ENCODE measurements at regions not wholly inside any gene's neighbourhood (a gene's known extent, or its start where the extent isn't known, plus 50 kb on each side); places are given as distances from the start of the nearest gene placed in this dataset.

- H2AFZ ChIP-seq (ENCODE audit: insufficient read depth, low read depth, low read length, poor library complexity, severe bottlenecking) = no peak overlapping the region
- peaks cover 11% of the 10 kb centered on the region for H3K4me1 Mint-ChIP-seq
- H3K9me3 Mint-ChIP-seq (ENCODE audit: insufficient read depth) = no peaks in the 10 kb centered on the region
- H3K9me3 ChIP-seq (ENCODE audit: control extremely low read depth in 1 of 3, control insufficient read depth in 2 of 3, insufficient read depth in 1 of 3, low read length in 2 of 3) = no peaks in the 10 kb centered on the region
- no peaks in the 10 kb centered on the region for H4K20me1 ChIP-seq (ENCODE audit: control insufficient read depth, insufficient read depth, low read length, poor library complexity, severe bottlenecking)
- peaks cover 0 to 8% of the 10 kb centered on the region in 2 donors for H3K4me1 ChIP-seq (ENCODE audit: control insufficient read depth in 2 of 2, insufficient read depth in 2 of 2, low read length in 2 of 2)
- 91% methylated on average over 2 of the region's 2 CpGs for WGBS (ENCODE audit: insufficient coverage)
- ChIA-PET CTCF (interaction anchor here (0.5 to 2.9 kb wide), 3 partner anchors 71 to 272 kb away, joined by 4 to 14 read pairs (median 4); no protein-coding TSS in a partner anchor), POLR2A (no interaction called here)
- no peak overlapping the region for H3K4me2 ChIP-seq (replicated peaks; ENCODE audit: low read depth, low read length, poor library complexity, severe bottlenecking)
- no peak overlapping the region for H3K27ac Mint-ChIP-seq
- H3K27ac ChIP-seq (ENCODE audit: low read length in 2 of 2) = no peak overlapping the region
- H3K4me3 ChIP-seq (ENCODE audit: control extremely low read depth in 1 of 5, extremely low read depth in 1 of 5, insufficient read depth in 1 of 5, low read depth in 2 of 5, low read length in 4 of 5) = no peak overlapping the region
- no peaks in the 10 kb centered on the region for H3K79me2 ChIP-seq (ENCODE audit: control insufficient read depth, insufficient read depth, low read length)
- DNase-seq = no peak
- no peak for TF ChIP-seq EZH2 (IDR thresholded peaks at IDR 0.05; ENCODE audit: borderline replicate concordance, insufficient read depth, low read depth, low read length, poor library complexity, severe bottlenecking)
- TF ChIP-seq CTCF (IDR thresholded peaks at IDR 0.05) = no peak
- peaks cover 0 to 8% (median 1%) of the 10 kb centered on the region in 4 experiments for H3K27me3 ChIP-seq (replicated peaks in 1 of 4; ENCODE audit: control extremely low read depth in 1 of 4, control insufficient read depth in 3 of 4, insufficient read depth in 4 of 4, low read length in 3 of 4)
- peaks cover 12% of the 10 kb centered on the region for H3K27me3 Mint-ChIP-seq
- H3K9ac ChIP-seq (ENCODE audit: low read length) = no peak overlapping the region
- H3K36me3 ChIP-seq (replicated peaks in 1 of 2; ENCODE audit: control extremely low read depth in 1 of 2, control insufficient read depth in 1 of 2, extremely low read depth in 1 of 2, insufficient read depth in 2 of 2, low read length in 1 of 2) = no peaks in the 10 kb centered on the region
- intact Hi-C loops (cut with micrococcal nuclease) = loop anchor here (5.0 kb wide), 2 partner anchors 274 to 854 kb away; no protein-coding TSS in a partner anchor
- no peak for ATAC-seq (ENCODE audit: low read depth)
- no peak overlapping the region for H3K4me3 Mint-ChIP-seq
Observed at GRCh38 chr10:22846294-22846693, 81.6 kb upstream of the ARMC3 start.

- POLR2A ChIA-PET = no interaction called here
- CTCF ChIA-PET = no interaction called here
- Mint-ChIP-seq H3K9me3 (ENCODE audit: insufficient read depth) (no peaks in the 10 kb centered on the region), H3K4me1 (no peaks in the 10 kb centered on the region), H3K4me3 (no peak overlapping the region), H3K27me3 (peaks cover 8% of the 10 kb centered on the region), H3K27ac (no peak overlapping the region)
- intact Hi-C loops (cut with micrococcal nuclease) = no loop called here
- Histone ChIP-seq H3K9ac (ENCODE audit: low read length) (no peak overlapping the region), H3K27me3 (replicated peaks in 1 of 4; ENCODE audit: control extremely low read depth in 1 of 4, control insufficient read depth in 3 of 4, insufficient read depth in 4 of 4, low read length in 3 of 4) (no peaks in the 10 kb centered on the region), H3K4me3 (ENCODE audit: control extremely low read depth in 1 of 5, extremely low read depth in 1 of 5, insufficient read depth in 1 of 5, low read depth in 2 of 5, low read length in 4 of 5) (no peak overlapping the region), H3K27ac (ENCODE audit: low read length in 2 of 2) (no peak overlapping the region), H3K36me3 (replicated peaks in 1 of 2; ENCODE audit: control extremely low read depth in 1 of 2, control insufficient read depth in 1 of 2, extremely low read depth in 1 of 2, insufficient read depth in 2 of 2, low read length in 1 of 2) (no peaks in the 10 kb centered on the region), H2AFZ (ENCODE audit: insufficient read depth, low read depth, low read length, poor library complexity, severe bottlenecking) (no peak overlapping the region), H3K9me3 (ENCODE audit: control extremely low read depth in 1 of 3, control insufficient read depth in 2 of 3, insufficient read depth in 1 of 3, low read length in 2 of 3) (no peaks in the 10 kb centered on the region), H3K4me1 (ENCODE audit: control insufficient read depth in 2 of 2, insufficient read depth in 2 of 2, low read length in 2 of 2) (no peaks in the 10 kb centered on the region), H4K20me1 (ENCODE audit: control insufficient read depth, insufficient read depth, low read length, poor library complexity, severe bottlenecking) (no peaks in the 10 kb centered on the region), H3K79me2 (ENCODE audit: control insufficient read depth, insufficient read depth, low read length) (no peaks in the 10 kb centered on the region), H3K4me2 (replicated peaks; ENCODE audit: low read depth, low read length, poor library complexity, severe bottlenecking) (no peak overlapping the region)
- DNase-seq = no peak
- no peak for ATAC-seq (ENCODE audit: low read depth)
- 98% methylated on average over 5 of the region's 5 CpGs for WGBS (ENCODE audit: insufficient coverage)
- no peak for TF ChIP-seq CTCF (IDR thresholded peaks at IDR 0.05)
- TF ChIP-seq EZH2 (IDR thresholded peaks at IDR 0.05; ENCODE audit: borderline replicate concordance, insufficient read depth, low read depth, low read length, poor library complexity, severe bottlenecking) = no peak
Observed at GRCh38 chr10:22839639-22840038, 88.2 kb upstream of the ARMC3 start.
